ENCODE measurements at regions not wholly inside any gene's neighbourhood (a gene's known extent, or its start where the extent isn't known, plus 50 kb on each side); places are given as distances from the start of the nearest gene placed in this dataset.

DNA sequence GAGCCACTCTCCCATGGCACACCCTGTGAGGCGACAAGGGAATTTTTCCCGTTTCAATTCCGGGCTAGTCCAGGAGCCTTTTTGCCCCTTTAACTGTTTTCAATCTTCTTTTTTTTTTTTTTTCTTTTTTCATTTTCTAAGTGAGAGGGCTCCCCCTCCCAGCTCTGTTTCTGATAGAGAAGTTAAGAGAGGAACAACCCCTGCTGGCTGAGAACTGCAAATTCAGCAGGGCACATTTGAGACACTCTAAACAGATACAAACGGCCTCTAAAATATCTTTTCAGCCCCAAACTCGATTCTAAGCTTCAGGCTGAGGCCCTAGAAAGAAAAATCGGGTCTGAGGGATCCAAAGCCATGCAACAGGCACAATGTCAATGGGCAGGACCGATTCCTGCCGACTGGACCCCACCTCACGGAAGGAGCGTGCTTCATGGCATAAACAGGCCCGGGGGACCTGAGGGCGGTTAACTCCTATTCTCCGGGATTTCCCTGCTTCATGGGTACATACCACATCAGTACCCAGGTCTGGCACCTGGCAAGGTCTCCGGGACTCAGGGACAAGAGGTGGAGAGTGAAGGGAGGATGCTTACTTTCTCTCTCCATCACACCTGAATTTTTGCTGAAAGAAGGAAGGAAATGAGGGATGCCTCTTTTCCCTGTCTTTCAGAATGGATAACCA lies 627.5 kb downstream of the BUD13 start:
- DNase-seq: no peak

DNA sequence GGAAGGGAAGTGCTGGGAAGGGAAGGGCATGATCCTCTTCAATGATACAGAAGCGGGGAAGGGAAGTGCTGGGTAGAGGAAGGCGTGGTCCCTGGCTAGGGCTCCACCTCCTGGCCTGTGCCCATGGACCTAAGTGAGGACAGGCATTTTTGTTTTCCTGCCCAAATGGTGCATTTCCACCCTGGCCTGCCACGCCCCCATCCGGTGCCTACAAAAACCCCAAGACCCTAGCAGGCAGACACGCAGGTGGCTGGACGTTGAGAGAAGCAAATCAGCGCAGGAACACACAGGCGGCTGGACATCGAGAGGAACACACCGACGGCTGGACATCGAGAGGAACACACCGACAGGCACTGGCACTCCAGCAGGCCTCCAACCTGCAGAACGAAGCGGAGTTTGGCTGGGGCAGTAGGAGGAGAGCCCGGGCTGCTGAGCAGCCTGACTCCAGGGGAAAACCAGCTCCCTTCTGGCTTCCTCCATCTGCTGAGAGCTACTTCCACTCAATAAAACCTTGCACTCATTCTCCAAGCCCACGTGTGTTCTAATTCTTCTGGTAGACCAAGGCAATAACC lies 628.3 kb downstream of the BUD13 start:
- no peak for DNase-seq

DNA sequence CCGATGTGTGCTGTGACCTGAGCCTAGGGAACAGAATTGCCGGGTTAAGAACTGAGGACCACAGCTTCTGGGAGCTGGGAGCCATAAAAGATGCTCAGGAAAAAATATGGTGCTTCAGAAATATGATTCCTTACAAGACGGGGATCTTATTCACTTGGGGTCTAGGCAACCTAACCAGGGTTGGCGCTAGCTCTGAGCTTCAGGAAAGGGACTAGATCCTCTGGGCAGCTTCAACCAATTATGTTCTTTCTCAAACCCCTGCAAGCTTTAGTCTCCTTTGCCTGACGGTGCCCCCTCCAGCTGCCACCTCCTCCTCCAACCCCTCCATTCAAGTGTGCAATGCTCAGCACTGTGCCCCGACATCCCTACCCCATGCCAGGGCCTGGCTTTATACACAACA lies 634.1 kb upstream of the CADM1 start:
- DNase-seq: no peak

DNA sequence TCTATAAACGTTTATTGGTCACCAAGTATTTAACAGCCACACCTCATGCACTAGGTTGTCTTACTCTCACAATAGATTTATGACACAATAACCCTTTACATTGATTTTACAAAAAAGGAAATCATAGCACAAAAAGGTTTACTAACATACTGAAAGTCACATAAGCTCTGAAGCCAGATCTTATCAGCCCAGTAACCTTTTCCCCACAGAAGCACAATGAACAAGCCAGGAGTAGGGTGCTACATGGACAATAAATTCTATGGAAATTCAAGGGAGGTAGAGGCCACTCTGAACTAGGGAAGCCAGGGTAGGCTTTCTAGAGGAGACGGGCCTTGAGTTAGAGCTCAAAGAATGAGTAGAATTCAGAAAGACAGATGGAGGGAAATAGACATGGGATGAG lies 633.5 kb upstream of the CADM1 start:
- DNase-seq: no peak

- no peak for DNase-seq
Observed at GRCh38 chr11:116136987-116137674, 632.9 kb upstream of the CADM1 start.

GRCh38 chr11:116135891-116136290 lies 631.7 kb upstream of the CADM1 start:
- DNase-seq: no peak

DNA sequence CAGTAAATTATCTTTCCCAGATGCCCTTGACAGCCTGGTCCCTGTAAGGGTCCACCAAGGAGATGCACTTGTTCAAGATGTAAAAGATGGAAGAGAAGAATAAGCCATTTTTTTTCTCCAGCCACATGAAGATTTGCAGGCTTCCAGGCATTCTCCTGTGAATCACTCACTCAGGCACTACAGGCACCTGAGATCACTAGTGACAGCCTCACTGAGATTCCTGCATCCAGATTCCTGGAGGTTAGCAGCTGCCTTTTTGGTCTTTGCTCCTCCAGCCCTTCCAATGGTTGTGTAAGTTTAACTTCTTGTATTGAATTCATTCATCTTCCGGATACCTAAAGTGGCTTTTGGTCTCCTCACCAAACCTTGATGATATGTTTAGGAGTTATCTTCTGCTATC lies 630.2 kb upstream of the CADM1 start:
- DNase-seq: no peak

DNA sequence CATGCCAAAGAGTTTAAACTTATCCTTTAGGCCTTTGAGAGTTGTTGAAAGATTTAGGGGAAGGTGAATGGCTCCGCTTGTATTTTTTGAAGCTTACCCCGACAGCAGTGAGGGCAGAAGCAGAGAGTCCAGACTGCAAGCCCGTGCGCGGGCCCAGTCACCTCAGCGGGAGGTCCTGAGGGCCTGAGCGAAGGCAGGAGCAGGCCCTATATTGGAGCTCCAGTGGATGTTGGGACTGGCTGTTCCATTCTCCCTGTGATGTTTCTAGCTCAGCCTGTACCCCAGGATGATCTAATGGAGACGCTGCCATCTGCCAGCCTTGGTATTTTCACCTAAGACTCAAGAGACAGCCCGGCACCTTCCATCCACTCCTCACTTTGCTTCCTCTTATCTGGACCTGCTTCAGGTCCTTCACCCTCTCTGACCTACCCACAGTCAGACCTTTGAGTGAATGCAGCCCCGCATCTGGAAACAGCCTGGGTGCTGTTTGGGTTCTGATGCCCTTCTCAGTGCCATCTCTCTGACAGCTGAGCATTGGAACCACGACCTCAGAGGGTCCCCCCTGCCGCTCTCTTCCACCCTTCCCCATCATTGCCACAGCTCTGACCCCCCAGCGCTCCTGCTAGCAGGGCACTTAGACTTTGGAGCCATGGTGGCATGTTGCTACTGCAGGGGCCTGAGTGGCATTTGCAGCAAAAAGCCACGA lies 628.2 kb upstream of the CADM1 start:
- DNase-seq: no peak

GRCh38 chr11:116130122-116130521 lies 625.9 kb upstream of the CADM1 start:
- DNase-seq: no peak

DNA sequence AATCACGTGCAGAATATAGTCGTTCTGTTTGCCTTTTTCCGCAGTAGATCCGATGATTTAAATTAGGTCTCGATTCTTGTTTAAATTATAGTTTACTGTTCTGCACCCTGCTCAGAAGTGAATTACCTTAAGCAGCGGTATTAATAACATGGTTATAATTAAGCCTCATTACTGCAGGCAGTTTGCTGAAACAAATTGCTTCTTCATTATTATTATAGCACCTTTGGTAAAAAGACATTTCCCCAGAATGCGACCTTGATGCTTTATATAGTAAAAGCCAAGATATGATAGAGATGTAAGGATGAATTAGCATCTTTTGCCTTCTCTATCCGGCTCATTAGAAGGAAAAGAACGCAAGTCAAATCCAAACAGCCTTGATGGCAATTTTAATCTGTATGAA lies 625.2 kb upstream of the CADM1 start:
- DNase-seq: no peak

DNA sequence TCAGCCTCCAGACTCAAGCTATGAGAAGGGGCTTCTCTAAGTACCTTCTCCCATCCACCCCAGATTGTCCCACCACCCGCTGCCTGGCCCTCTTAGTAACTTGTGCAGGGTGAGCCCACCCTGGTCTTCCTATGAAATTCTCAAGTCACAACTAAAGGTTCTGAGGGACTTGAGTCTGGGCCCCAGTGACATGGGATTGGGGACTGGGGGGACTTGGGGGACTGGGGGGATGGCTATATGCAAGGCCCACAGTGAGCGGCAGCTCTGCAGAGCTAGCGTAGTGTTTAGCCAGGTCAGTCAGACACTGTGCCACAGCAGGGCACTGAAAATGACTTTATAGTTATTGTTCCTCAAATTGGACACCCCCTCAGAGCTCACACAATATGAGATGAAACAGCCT lies 622.3 kb upstream of the CADM1 start:
- DNase-seq: no peak

GRCh38 chr11:116124922-116125714 lies 620.9 kb upstream of the CADM1 start:
- DNase-seq: no peak

GRCh38 chr11:116123739-116124138 lies 619.5 kb upstream of the CADM1 start:
- no peak for DNase-seq

GRCh38 chr11:116122697-116123472 lies 618.7 kb upstream of the CADM1 start:
- DNase-seq: no peak

- no peak for DNase-seq
Observed at GRCh38 chr11:116119158-116119557, 614.9 kb upstream of the CADM1 start.

GRCh38 chr11:116118138-116118470 lies 613.9 kb upstream of the CADM1 start:
- DNase-seq: no peak

- no peak for DNase-seq
Observed at GRCh38 chr11:116117331-116118137, 613.3 kb upstream of the CADM1 start.

DNA sequence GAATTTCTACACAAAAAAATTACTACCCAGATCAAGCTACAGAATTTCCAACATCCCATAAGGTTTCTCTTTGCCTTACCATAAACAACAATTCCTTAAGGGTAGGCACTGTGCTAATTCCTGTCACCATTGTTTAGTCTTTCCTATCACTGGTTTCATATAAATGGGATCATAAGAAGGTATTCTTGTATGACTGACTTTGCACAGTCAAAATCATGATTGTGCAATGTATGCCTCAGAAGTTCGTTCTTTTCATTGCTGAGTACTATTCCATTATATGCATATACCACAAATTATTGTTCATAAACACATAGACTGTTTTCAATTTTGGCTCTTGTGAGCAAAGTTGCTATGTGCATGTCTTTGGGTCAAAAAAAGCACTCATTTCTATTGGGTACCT lies 611.6 kb upstream of the CADM1 start:
- no peak for DNase-seq

GRCh38 chr11:116114198-116114651 lies 610.0 kb upstream of the CADM1 start:
- DNase-seq: no peak

DNA sequence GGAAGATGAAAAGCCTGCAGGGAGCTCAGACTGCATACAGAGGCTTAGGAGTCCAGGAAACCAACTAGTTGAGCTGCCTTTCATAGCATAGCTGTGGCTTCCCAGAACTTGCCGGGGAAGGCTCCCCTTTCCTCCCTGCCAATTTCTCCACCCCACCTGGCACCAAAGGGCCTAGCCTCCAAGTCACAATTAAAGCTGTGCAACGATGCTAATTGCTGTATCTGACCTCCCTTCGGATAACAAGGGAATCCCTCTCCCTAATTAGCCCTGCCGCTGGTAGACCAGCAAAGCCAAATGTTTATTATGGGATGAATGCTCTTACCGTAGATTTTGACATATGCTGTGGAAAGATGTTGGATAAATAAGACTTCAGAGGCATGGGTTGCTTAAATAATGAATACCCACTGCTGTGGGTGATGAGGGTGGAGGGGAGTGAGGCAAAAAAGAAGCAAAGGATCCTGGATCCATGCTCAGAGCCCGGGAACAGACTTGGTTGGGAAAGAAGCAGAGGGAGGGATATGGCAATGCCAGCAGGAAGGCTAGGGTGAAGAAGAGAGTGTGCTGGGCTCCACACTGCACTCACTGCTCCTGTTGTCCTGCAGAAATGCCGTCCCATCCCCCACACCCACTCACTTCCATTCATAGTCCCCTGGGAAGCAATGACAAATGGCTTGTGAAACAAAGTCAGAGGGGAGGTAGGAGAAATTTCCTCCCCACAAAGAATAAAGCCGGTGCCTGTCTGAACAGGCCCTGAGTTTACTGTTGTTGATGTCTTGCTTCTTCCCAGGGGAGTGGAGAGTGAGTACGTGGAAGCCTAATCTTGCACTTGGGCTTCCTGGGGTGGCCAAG lies 608.1 kb upstream of the CADM1 start:
- no peak for DNase-seq

All from skin of body (tissue), 1 donor.